ENCODE measurements at regions not wholly inside any gene's neighbourhood (a gene's known extent, or its start where the extent isn't known, plus 50 kb on each side); places are given as distances from the start of the nearest gene placed in this dataset.

- H2BK5ac ChIP-seq (ENCODE audit: insufficient read length, low read length) = no peak overlapping the region
- H2BK15ac ChIP-seq (ENCODE audit: low read depth, low read length) = no peak overlapping the region
- H2BK120ac ChIP-seq (ENCODE audit: low read depth, low read length, poor library complexity, severe bottlenecking) = no peak overlapping the region
- H3K9ac ChIP-seq (ENCODE audit: extremely low read depth, insufficient read length, low read length) = no peak overlapping the region
- WGBS (ENCODE audit: extremely low coverage, insufficient read length, low lambda C conversion rate) = no CpG with 5 or more reads among the region's 15 CpGs
- no peak for TF ChIP-seq CTCF (conservative IDR thresholded peaks at IDR 0.05)
- no peaks in the 10 kb centered on the region for H3K27me3 ChIP-seq (ENCODE audit: insufficient read depth, low read length)
- no peak overlapping the region for H2AFZ ChIP-seq (ENCODE audit: low read length)
- no peaks in the 10 kb centered on the region for H4K20me1 ChIP-seq (ENCODE audit: control insufficient read depth, insufficient read depth, insufficient read length)
- no peak overlapping the region for H2BK20ac ChIP-seq (ENCODE audit: low read depth, low read length, poor library complexity, severe bottlenecking)
- H3K23me2 ChIP-seq (ENCODE audit: insufficient read length, low read depth, low read length, poor library complexity, severe bottlenecking) = no peaks in the 10 kb centered on the region
- no peak overlapping the region for H3K14ac ChIP-seq (ENCODE audit: insufficient read depth, low read length)
- no peak overlapping the region for H4K8ac ChIP-seq (replicated peaks; ENCODE audit: insufficient read length, low read depth, low read length)
- H2BK12ac ChIP-seq (ENCODE audit: insufficient read length, low read depth, low read length) = no peak overlapping the region
- H3K36me3 Mint-ChIP-seq (ENCODE audit: insufficient read depth in 1 of 3, low read depth in 3 of 3) = no peaks in the 10 kb centered on the region
- DNase-seq = no peak
- H3K9me3 ChIP-seq (ENCODE audit: control insufficient read depth, low read depth, low read length) = no peaks in the 10 kb centered on the region
- H3K4me2 ChIP-seq (ENCODE audit: insufficient read depth, insufficient read length, low read length) = no peak overlapping the region
- peaks cover 24 to 50% of the 10 kb centered on the region in 2 experiments for H3K4me1 Mint-ChIP-seq
- H2AK5ac ChIP-seq (ENCODE audit: insufficient read length, low read length) = no peak overlapping the region
- no peak overlapping the region for H3K23ac ChIP-seq (ENCODE audit: insufficient read length, low read depth, low read length)
- no peak overlapping the region for H3T11ph ChIP-seq (ENCODE audit: low read length)
- no peak overlapping the region for H3K27ac Mint-ChIP-seq
- H3K27ac ChIP-seq (ENCODE audit: insufficient read length, low read depth, low read length) = no peak overlapping the region
- no peak overlapping the region for H3K18ac ChIP-seq (ENCODE audit: insufficient read length, low read depth, low read length)
- H3K4me3 Mint-ChIP-seq = no peak overlapping the region
- H3K9me3 Mint-ChIP-seq = no peaks in the 10 kb centered on the region
- no peaks in the 10 kb centered on the region for H3K79me2 ChIP-seq (ENCODE audit: insufficient read depth, low read length)
- no peaks in the 10 kb centered on the region for H3K79me1 ChIP-seq (ENCODE audit: insufficient read depth, low read depth, low read length, poor library complexity, severe bottlenecking)
- H3K27me3 Mint-ChIP-seq (ENCODE audit: low read depth) = peaks cover 18% of the 10 kb centered on the region
- no peak overlapping the region for H3K56ac ChIP-seq (ENCODE audit: insufficient read length, low read depth, low read length)
- H4K91ac ChIP-seq (ENCODE audit: insufficient read length, low read depth, low read length) = no peak overlapping the region
- H3K4me1 ChIP-seq (ENCODE audit: insufficient read depth, low read length) = peaks cover 7% of the 10 kb centered on the region; the same call in 1 of the 2 replicates
- no peak overlapping the region for H4K5ac ChIP-seq (ENCODE audit: insufficient read length, low read depth, low read length)
- no peak overlapping the region for H3K4ac ChIP-seq (ENCODE audit: low read depth, low read length)
Observed at GRCh38 chr20:56954797-56955196, 311.6 kb downstream of the BMP7 start.
